ENCODE measurements at regions not wholly inside any gene's neighbourhood (a gene's known extent, or its start where the extent isn't known, plus 50 kb on each side); places are given as distances from the start of the nearest gene placed in this dataset.
A peak's percentile ranks its signal among the peaks of the same experiment; 100 is the strongest.

GRCh38 chr15:60128000-60128376 lies 123.9 kb downstream of the FOXB1 start:
- TF ChIP-seq POLR2AphosphoS2 (conservative IDR thresholded peaks at IDR 0.05; ENCODE audit: low read length) = no peak
- no peak for TF ChIP-seq NR3C1 (IDR thresholded peaks at IDR 0.05)
- TF ChIP-seq HDAC2 (IDR thresholded peaks at IDR 0.05) = no peak
- no peak for TF ChIP-seq EHF (CRISPR knock-in tag; IDR thresholded peaks at IDR 0.05)
- no peak for TF ChIP-seq KDM1A (IDR thresholded peaks at IDR 0.05; ENCODE audit: low read depth)
- no peak for TF ChIP-seq KDM5A (IDR thresholded peaks at IDR 0.05)
- TF ChIP-seq FOXS1 (CRISPR knock-in tag; IDR thresholded peaks at IDR 0.05) = no peak
- Histone ChIP-seq H3K4me2 (peak overlapping the region; percentile 91), H3K27ac (peak overlapping the region; percentile 48 to 72), H3K4me1 (no peaks in the 10 kb centered on the region), H3K9me3 (no peaks in the 10 kb centered on the region), H3K4me3 (peak overlapping the region; percentile 50)
- ATAC-seq (peak; percentile 41 to 45; a peak in 4 of 6 replicates), DNase-seq (ENCODE audit: low read depth in 1 of 2, low spot score in 1 of 2) (no peak), FAIRE-seq (no peak)
- 27% methylated on average over 5 of the region's 5 CpGs for WGBS (ENCODE audit: missing lambda C conversion rate)
- CTCF ChIA-PET = interaction anchor here (0.7 to 4.5 kb wide), 34 partner anchors 8 to 463 kb away, joined by 3 to 35 read pairs (median 4); no protein-coding TSS in a partner anchor
- POLR2A ChIA-PET = no interaction called here

- ChIA-PET POLR2A (no interaction called here), CTCF (interaction anchor here (1.0 to 4.5 kb wide), 10 partner anchors 9 to 404 kb away, joined by 3 to 35 read pairs (median 6); no protein-coding TSS in a partner anchor)
- no peak for TF ChIP-seq EHF (CRISPR knock-in tag; IDR thresholded peaks at IDR 0.05)
- TF ChIP-seq RCOR1 (IDR thresholded peaks at IDR 0.05; ENCODE audit: low read depth, low read length) = no peak
- no peak for TF ChIP-seq KDM5A (IDR thresholded peaks at IDR 0.05)
- TF ChIP-seq, protein P1, sequence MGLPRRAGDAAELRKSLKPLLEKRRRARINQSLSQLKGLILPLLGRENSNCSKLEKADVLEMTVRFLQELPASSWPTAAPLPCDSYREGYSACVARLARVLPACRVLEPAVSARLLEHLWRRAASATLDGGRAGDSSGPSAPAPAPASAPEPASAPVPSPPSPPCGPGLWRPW (IDR thresholded peaks at IDR 0.05) = no peak
- TF ChIP-seq SMC3 (IDR thresholded peaks at IDR 0.05) = no peak
- no peak for TF ChIP-seq BCL3 (IDR thresholded peaks at IDR 0.05)
- TF ChIP-seq EHMT2 (IDR thresholded peaks at IDR 0.05; ENCODE audit: low read depth) = no peak
- TF ChIP-seq POLR2A (IDR thresholded peaks at IDR 0.05; ENCODE audit: low read length) = no peak
- no peak for TF ChIP-seq ZNF302 (CRISPR knock-in tag; IDR thresholded peaks at IDR 0.05)
- TF ChIP-seq, protein P2, sequence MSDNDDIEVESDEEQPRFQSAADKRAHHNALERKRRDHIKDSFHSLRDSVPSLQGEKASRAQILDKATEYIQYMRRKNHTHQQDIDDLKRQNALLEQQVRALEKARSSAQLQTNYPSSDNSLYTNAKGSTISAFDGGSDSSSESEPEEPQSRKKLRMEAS (IDR thresholded peaks at IDR 0.05) = no peak
- TF ChIP-seq TP53 (CRISPR knock-in tag; IDR thresholded peaks at IDR 0.05) = no peak
- TF ChIP-seq, protein P3, sequence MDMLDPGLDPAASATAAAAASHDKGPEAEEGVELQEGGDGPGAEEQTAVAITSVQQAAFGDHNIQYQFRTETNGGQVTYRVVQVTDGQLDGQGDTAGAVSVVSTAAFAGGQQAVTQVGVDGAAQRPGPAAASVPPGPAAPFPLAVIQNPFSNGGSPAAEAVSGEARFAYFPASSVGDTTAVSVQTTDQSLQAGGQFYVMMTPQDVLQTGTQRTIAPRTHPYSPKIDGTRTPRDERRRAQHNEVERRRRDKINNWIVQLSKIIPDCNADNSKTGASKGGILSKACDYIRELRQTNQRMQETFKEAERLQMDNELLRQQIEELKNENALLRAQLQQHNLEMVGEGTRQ (IDR thresholded peaks at IDR 0.05) = no peak
- no peak for TF ChIP-seq CBX2 (IDR thresholded peaks at IDR 0.05; ENCODE audit: borderline replicate concordance, low read depth)
- TF ChIP-seq JUNB (IDR thresholded peaks at IDR 0.05) = no peak
- TF ChIP-seq ESRRA (IDR thresholded peaks at IDR 0.05; ENCODE audit: borderline replicate concordance, low read length) = no peak
- no peak for TF ChIP-seq CEBPB (IDR thresholded peaks at IDR 0.05)
- no peak for TF ChIP-seq HDAC2 (IDR thresholded peaks at IDR 0.05)
- no peak for TF ChIP-seq BHLHE40 (IDR thresholded peaks at IDR 0.05; ENCODE audit: low read depth, low read length)
- no peak for TF ChIP-seq HOXB5 (CRISPR knock-in tag; IDR thresholded peaks at IDR 0.05)
- no peak for TF ChIP-seq ATOH8 (CRISPR knock-in tag; IDR thresholded peaks at IDR 0.05; ENCODE audit: low read depth)
- Histone ChIP-seq H3K4me2 (no peak overlapping the region), H3K9me3 (no peaks in the 10 kb centered on the region), H3K4me3 (no peak overlapping the region), H3K27ac (no peak overlapping the region), H3K4me1 (no peaks in the 10 kb centered on the region)
- 50% methylated on average over 5 of the region's 5 CpGs for whole genome bisulfite sequencing (ENCODE audit: missing lambda C conversion rate)
- DNase-seq (ENCODE audit: low read depth in 1 of 2, low spot score in 1 of 2) (no peak), ATAC-seq (no peak), FAIRE-seq (no peak)
Observed at GRCh38 chr15:60128710-60129109, 124.6 kb downstream of the FOXB1 start.

DNA sequence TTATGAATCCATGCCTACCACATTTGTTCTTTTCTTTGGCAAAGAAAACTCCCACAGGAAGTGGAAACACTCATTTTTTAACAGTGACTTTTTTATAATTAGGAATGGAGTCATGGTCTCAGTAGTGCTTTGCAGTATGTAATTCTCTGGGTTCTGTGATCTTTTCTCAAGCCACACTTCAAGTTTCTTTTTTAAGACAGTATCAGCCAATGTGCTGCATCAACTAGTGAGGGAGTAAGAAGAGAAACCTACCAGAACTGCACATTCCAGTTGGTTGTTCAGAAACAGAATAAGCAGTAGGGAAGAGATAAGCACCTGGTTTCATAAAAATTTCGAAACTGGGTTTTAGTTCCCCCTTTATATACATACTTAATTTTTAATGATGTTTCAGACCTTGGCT lies 126.3 kb downstream of the FOXB1 start:
- CTCF ChIA-PET = interaction anchor here (0.8 to 1.2 kb wide), 2 partner anchors 12 to 406 kb away, joined by 3 to 4 read pairs; no protein-coding TSS in a partner anchor
- FAIRE-seq = no peak
- WGBS (ENCODE audit: missing lambda C conversion rate) = 4% methylated on average over 1 of the region's 1 CpG

More for the DNA sequence above, 126.3 kb downstream of the FOXB1 start:
- POLR2A ChIA-PET = no interaction called here
- H3K4me3 ChIP-seq = no peak overlapping the region
- no peak overlapping the region for H3K27ac ChIP-seq
- H3K9me3 ChIP-seq = no peaks in the 10 kb centered on the region
- ATAC-seq (no peak), DNase-seq (ENCODE audit: low read depth in 1 of 2, low spot score in 1 of 2) (no peak)
- no peak overlapping the region for H3K4me2 ChIP-seq
- H3K4me1 ChIP-seq = no peaks in the 10 kb centered on the region
- TF ChIP-seq NFE2L2 (conservative IDR thresholded peaks at IDR 0.05; ENCODE audit: low read length) = no peak
- TF ChIP-seq ESRRA (IDR thresholded peaks at IDR 0.05; ENCODE audit: borderline replicate concordance, low read length) = no peak

Measured in A549 (cell line).